ENCODE measurements at regions not wholly inside any gene's neighbourhood (a gene's known extent, or its start where the extent isn't known, plus 50 kb on each side); places are given as distances from the start of the nearest gene placed in this dataset.

GRCh38 chr11:98143661-98144060 is 877.1 kb upstream of the CNTN5 start:
- Mint-ChIP-seq H3K36me3 (ENCODE audit: low read depth) (no peaks in the 10 kb centered on the region), H3K4me3 (no peak overlapping the region), H3K27me3 (no peaks in the 10 kb centered on the region), H3K27ac (no peak overlapping the region), H3K4me1 (no peaks in the 10 kb centered on the region), H3K9me3 (peaks cover 4% of the 10 kb centered on the region)
- DNase-seq: no peak
- POLR2A ChIA-PET: no interaction called here
- CTCF ChIA-PET: no interaction called here

- no peak overlapping the region for H3K4me3 Mint-ChIP-seq
- no peaks in the 10 kb centered on the region for H3K27me3 Mint-ChIP-seq
- H3K36me3 Mint-ChIP-seq (ENCODE audit: low read depth): no peaks in the 10 kb centered on the region
- ChIA-PET POLR2A (no interaction called here), CTCF (no interaction called here)
- H3K27ac Mint-ChIP-seq: no peak overlapping the region
- no peaks in the 10 kb centered on the region for H3K4me1 Mint-ChIP-seq
- H3K9me3 Mint-ChIP-seq: peaks cover 25% of the 10 kb centered on the region
- no peak for DNase-seq
Observed at GRCh38 chr11:98153752-98154151, 867.0 kb upstream of the CNTN5 start.

GRCh38 chr11:98155696-98156095 is 865.1 kb upstream of the CNTN5 start:
- H3K36me3 Mint-ChIP-seq (ENCODE audit: low read depth): no peaks in the 10 kb centered on the region
- peaks cover 22% of the 10 kb centered on the region for H3K9me3 Mint-ChIP-seq
- no peak for DNase-seq
- H3K4me1 Mint-ChIP-seq: no peaks in the 10 kb centered on the region
- CTCF ChIA-PET: no interaction called here
- H3K4me3 Mint-ChIP-seq: no peak overlapping the region
- no peaks in the 10 kb centered on the region for H3K27me3 Mint-ChIP-seq
- no peak overlapping the region for H3K27ac Mint-ChIP-seq
- POLR2A ChIA-PET: no interaction called here

GRCh38 chr11:98177925-98178324 is 842.8 kb upstream of the CNTN5 start:
- H3K27me3 Mint-ChIP-seq: no peaks in the 10 kb centered on the region
- no peak for DNase-seq
- CTCF ChIA-PET: no interaction called here
- no peaks in the 10 kb centered on the region for H3K4me1 Mint-ChIP-seq
- H3K27ac Mint-ChIP-seq: no peak overlapping the region
- peaks cover 25% of the 10 kb centered on the region for H3K9me3 Mint-ChIP-seq
- H3K4me3 Mint-ChIP-seq: no peak overlapping the region
- H3K36me3 Mint-ChIP-seq (ENCODE audit: low read depth): no peaks in the 10 kb centered on the region
- POLR2A ChIA-PET: no interaction called here

- CTCF ChIA-PET: no interaction called here
Observed at GRCh38 chr11:98180511-98180910, 840.2 kb upstream of the CNTN5 start.

GRCh38 chr11:98180921-98181320 is 839.8 kb upstream of the CNTN5 start:
- no peak overlapping the region for H3K4me3 Mint-ChIP-seq
- no peaks in the 10 kb centered on the region for H3K4me1 Mint-ChIP-seq
- H3K36me3 Mint-ChIP-seq (ENCODE audit: low read depth): no peaks in the 10 kb centered on the region
- CTCF ChIA-PET: no interaction called here
- H3K9me3 Mint-ChIP-seq: peaks cover 12% of the 10 kb centered on the region
- DNase-seq: no peak
- POLR2A ChIA-PET: no interaction called here
- no peak overlapping the region for H3K27ac Mint-ChIP-seq
- H3K27me3 Mint-ChIP-seq: no peaks in the 10 kb centered on the region

More at GRCh38 chr11:98180511-98180910, 840.2 kb upstream of the CNTN5 start:
- Mint-ChIP-seq H3K4me1 (no peaks in the 10 kb centered on the region), H3K9me3 (peaks cover 16% of the 10 kb centered on the region), H3K27me3 (no peaks in the 10 kb centered on the region), H3K4me3 (no peak overlapping the region), H3K27ac (no peak overlapping the region), H3K36me3 (ENCODE audit: low read depth) (no peaks in the 10 kb centered on the region)
- DNase-seq: no peak
- POLR2A ChIA-PET: no interaction called here

- ChIA-PET CTCF (no interaction called here), POLR2A (no interaction called here)
- no peaks in the 10 kb centered on the region for H3K4me1 Mint-ChIP-seq
- no peaks in the 10 kb centered on the region for H3K27me3 Mint-ChIP-seq
- H3K9me3 Mint-ChIP-seq: peaks cover 5% of the 10 kb centered on the region
- no peak for DNase-seq
- no peak overlapping the region for H3K27ac Mint-ChIP-seq
- no peaks in the 10 kb centered on the region for H3K36me3 Mint-ChIP-seq (ENCODE audit: low read depth)
- H3K4me3 Mint-ChIP-seq: no peak overlapping the region
Observed at GRCh38 chr11:98183034-98183433, 837.7 kb upstream of the CNTN5 start.

GRCh38 chr11:98185245-98185644 is 835.5 kb upstream of the CNTN5 start:
- ChIA-PET CTCF (no interaction called here), POLR2A (no interaction called here)
- DNase-seq: no peak
- Mint-ChIP-seq H3K27ac (no peak overlapping the region), H3K27me3 (no peaks in the 10 kb centered on the region), H3K4me1 (no peaks in the 10 kb centered on the region), H3K36me3 (ENCODE audit: low read depth) (no peaks in the 10 kb centered on the region), H3K9me3 (peaks cover 5% of the 10 kb centered on the region), H3K4me3 (no peak overlapping the region)

- H3K4me1 Mint-ChIP-seq: no peaks in the 10 kb centered on the region
- H3K27me3 Mint-ChIP-seq: no peaks in the 10 kb centered on the region
- H3K27ac Mint-ChIP-seq: no peak overlapping the region
- CTCF ChIA-PET: no interaction called here
- H3K9me3 Mint-ChIP-seq: peaks cover 6% of the 10 kb centered on the region
- DNase-seq: no peak
- POLR2A ChIA-PET: no interaction called here
- no peak overlapping the region for H3K4me3 Mint-ChIP-seq
- no peaks in the 10 kb centered on the region for H3K36me3 Mint-ChIP-seq (ENCODE audit: low read depth)
Observed at GRCh38 chr11:98194611-98195010, 826.1 kb upstream of the CNTN5 start.

- peaks cover 7% of the 10 kb centered on the region for H3K9me3 Mint-ChIP-seq
Observed at GRCh38 chr11:98195300-98195699, 825.4 kb upstream of the CNTN5 start.

GRCh38 chr11:98207086-98207485 is 813.7 kb upstream of the CNTN5 start:
- ChIA-PET POLR2A (no interaction called here), CTCF (no interaction called here)
- Mint-ChIP-seq H3K27ac (no peak overlapping the region), H3K4me3 (no peak overlapping the region), H3K4me1 (no peaks in the 10 kb centered on the region), H3K9me3 (peaks cover 3% of the 10 kb centered on the region), H3K36me3 (ENCODE audit: low read depth) (no peaks in the 10 kb centered on the region), H3K27me3 (no peaks in the 10 kb centered on the region)
- no peak for DNase-seq

More at GRCh38 chr11:98195300-98195699, 825.4 kb upstream of the CNTN5 start:
- ChIA-PET CTCF (no interaction called here), POLR2A (no interaction called here)
- no peak overlapping the region for H3K4me3 Mint-ChIP-seq
- H3K4me1 Mint-ChIP-seq: no peaks in the 10 kb centered on the region
- DNase-seq: no peak
- H3K36me3 Mint-ChIP-seq (ENCODE audit: low read depth): no peaks in the 10 kb centered on the region
- no peak overlapping the region for H3K27ac Mint-ChIP-seq
- H3K27me3 Mint-ChIP-seq: no peaks in the 10 kb centered on the region

GRCh38 chr11:98227278-98227677 is 793.5 kb upstream of the CNTN5 start:
- H3K4me1 Mint-ChIP-seq: no peaks in the 10 kb centered on the region

GRCh38 chr11:98230678-98231077 is 790.1 kb upstream of the CNTN5 start:
- Mint-ChIP-seq H3K4me3 (no peak overlapping the region), H3K4me1 (no peaks in the 10 kb centered on the region), H3K9me3 (peaks cover 5% of the 10 kb centered on the region), H3K27me3 (no peaks in the 10 kb centered on the region), H3K36me3 (ENCODE audit: low read depth) (no peaks in the 10 kb centered on the region), H3K27ac (no peak overlapping the region)
- DNase-seq: no peak
- ChIA-PET CTCF (no interaction called here), POLR2A (no interaction called here)

More at GRCh38 chr11:98227278-98227677, 793.5 kb upstream of the CNTN5 start:
- CTCF ChIA-PET: no interaction called here
- Mint-ChIP-seq H3K4me3 (no peak overlapping the region), H3K36me3 (ENCODE audit: low read depth) (no peaks in the 10 kb centered on the region), H3K27ac (no peak overlapping the region), H3K27me3 (no peaks in the 10 kb centered on the region), H3K9me3 (peaks cover 7% of the 10 kb centered on the region)
- DNase-seq: no peak
- POLR2A ChIA-PET: no interaction called here

GRCh38 chr11:98234698-98235097 is 786.1 kb upstream of the CNTN5 start:
- Mint-ChIP-seq H3K27me3 (no peaks in the 10 kb centered on the region), H3K4me1 (no peaks in the 10 kb centered on the region), H3K9me3 (peaks cover 4% of the 10 kb centered on the region), H3K4me3 (no peak overlapping the region), H3K27ac (no peak overlapping the region), H3K36me3 (ENCODE audit: low read depth) (no peaks in the 10 kb centered on the region)
- CTCF ChIA-PET: no interaction called here
- POLR2A ChIA-PET: no interaction called here
- DNase-seq: no peak

- Mint-ChIP-seq H3K27me3 (no peaks in the 10 kb centered on the region), H3K9me3 (peaks cover 21% of the 10 kb centered on the region), H3K36me3 (ENCODE audit: low read depth) (no peaks in the 10 kb centered on the region), H3K4me1 (no peaks in the 10 kb centered on the region), H3K27ac (no peak overlapping the region), H3K4me3 (no peak overlapping the region)
- CTCF ChIA-PET: no interaction called here
- no peak for DNase-seq
- POLR2A ChIA-PET: no interaction called here
Observed at GRCh38 chr11:98243897-98244296, 776.9 kb upstream of the CNTN5 start.

All from activated CD4-positive, alpha-beta memory T cell treated with anti-CD3 and anti-CD28 coated beads, Interleukin-2, amount 10 ng/mL, durations not matched to agents 7 days and 5 days (primary cell).